ENCODE measurements at regions not wholly inside any gene's neighbourhood (a gene's known extent, or its start where the extent isn't known, plus 50 kb on each side); places are given as distances from the start of the nearest gene placed in this dataset.

GRCh38 chr21:15625363-15625762 is 104.4 kb upstream of the USP25 start:
- no peaks in the 10 kb centered on the region for H3K9me3 ChIP-seq (ENCODE audit: low read length)
- H3K79me2 ChIP-seq (ENCODE audit: insufficient read depth, low read length), result no peaks in the 10 kb centered on the region
- no peak overlapping the region for H3K4me3 ChIP-seq (replicated peaks in 1 of 3; ENCODE audit: insufficient read depth in 1 of 3, low read depth in 2 of 3, low read length in 3 of 3)
- H3K36me3 ChIP-seq (replicated peaks in 1 of 2; ENCODE audit: control insufficient read depth in 1 of 2, insufficient read depth in 2 of 2, low read length in 2 of 2), result no peaks in the 10 kb centered on the region
- ChIA-PET CTCF (ENCODE audit: low intra/inter-chr PET ratio, low total read pairs) (no interaction called here), POLR2A (no interaction called here)
- no peak overlapping the region for H3K9ac ChIP-seq (ENCODE audit: insufficient read depth, low read depth, low read length)
- in situ Hi-C loops (cut with HindIII; ENCODE audit: extremely low pct_ligation_motif_present, low pct_unique_long_range_greater_than_20kb), result no loop called here
- H2AFZ ChIP-seq (ENCODE audit: low read length), result no peak overlapping the region
- H3K27me3 ChIP-seq (ENCODE audit: control insufficient read depth in 1 of 2, insufficient read depth in 2 of 2, low read length in 2 of 2), result no peaks in the 10 kb centered on the region
- no peak for TF ChIP-seq SRSF1 (optimal IDR thresholded peaks at IDR 0.05; ENCODE audit: low read depth, low read length)
- no peak for TF ChIP-seq IRF1 (CRISPR knock-in tag; IDR thresholded peaks at IDR 0.05; ENCODE audit: low read depth)
- TF ChIP-seq ZNF816 (CRISPR knock-in tag; IDR thresholded peaks at IDR 0.05; ENCODE audit: borderline replicate concordance), result no peak
- TF ChIP-seq USF2 (IDR thresholded peaks at IDR 0.05; ENCODE audit: low read depth, low read length), result no peak
- TF ChIP-seq USF2 (CRISPR knock-in tag; IDR thresholded peaks at IDR 0.05; ENCODE audit: borderline replicate concordance), result no peak
- TF ChIP-seq ZNF772 (CRISPR knock-in tag; IDR thresholded peaks at IDR 0.05), result no peak
- TF ChIP-seq ATF4 (CRISPR knock-in tag; IDR thresholded peaks at IDR 0.05), result no peak
- TF ChIP-seq SAP130 (CRISPR knock-in tag; IDR thresholded peaks at IDR 0.05; ENCODE audit: low read depth), result no peak
- no peak for TF ChIP-seq RFX1 (IDR thresholded peaks at IDR 0.05)
- no peak for TF ChIP-seq ZNF580 (CRISPR knock-in tag; IDR thresholded peaks at IDR 0.05; ENCODE audit: borderline replicate concordance, low read depth)
- no peak for TF ChIP-seq ZNF776 (CRISPR knock-in tag; IDR thresholded peaks at IDR 0.05)
- TF ChIP-seq UBTF (CRISPR knock-in tag; IDR thresholded peaks at IDR 0.05), result no peak
- no peak for TF ChIP-seq IRF2 (CRISPR knock-in tag; IDR thresholded peaks at IDR 0.05)
- no peak for TF ChIP-seq FOXO1 (CRISPR knock-in tag; IDR thresholded peaks at IDR 0.05)
- no peak for TF ChIP-seq SP5 (CRISPR knock-in tag; IDR thresholded peaks at IDR 0.05; ENCODE audit: borderline replicate concordance, low read depth)
- TF ChIP-seq ZNF224 (CRISPR knock-in tag; IDR thresholded peaks at IDR 0.05), result no peak
- TF ChIP-seq TEF (CRISPR knock-in tag; IDR thresholded peaks at IDR 0.05), result no peak
- H3K27ac ChIP-seq (ENCODE audit: extremely low read length, insufficient read depth, low read length), result no peak overlapping the region
- FAIRE-seq (no peak), DNase-seq (ENCODE audit: low spot score) (no peak), ATAC-seq (no peak)
- no peaks in the 10 kb centered on the region for H4K20me1 ChIP-seq (ENCODE audit: insufficient read depth, low read length)
- no peak overlapping the region for H3K4me2 ChIP-seq (ENCODE audit: low read depth, low read length)
- intact Hi-C loops (cut with micrococcal nuclease; ENCODE audit: unreplicated experiment), result loop anchor here (10.0 kb wide), 1 partner anchor 529 kb away; no protein-coding TSS in a partner anchor
- no peaks in the 10 kb centered on the region for H3K4me1 ChIP-seq (ENCODE audit: insufficient read depth, low read length)
- BruUV-seq (replicated peaks), result no TSS peak
- 22% methylated on average over 3 of the region's 3 CpGs for WGBS (ENCODE audit: low lambda C conversion rate)
